Right lobe of liver (tissue), 6 donors: ENCODE measurements at regions not wholly inside any gene's neighbourhood (a gene's known extent, or its start where the extent isn't known, plus 50 kb on each side); places are given as distances from the start of the nearest gene placed in this dataset.

Experiments used
- ATAC-seq, 4 donors: fragments of 200-7000 bp; cut with Tn5 transposase; one replicate each; pipeline ENCODE4 v1.9.1; 2020; ENCODE audit warnings: mild to moderate bottlenecking in 4 of 4, moderate library complexity in 4 of 4
- DNase-seq, 3 donors: peaks; one replicate each; pipeline ENCODE4 v3.0.0-alpha.2; 2020
- H3K27ac ChIP-seq, 3 donors: fragments of 200-600 bp; one replicate each; pipeline ENCODE4 v1.8.0; 2022
- H3K27me3 ChIP-seq, 2 donors: fragments of 200-600 bp; one replicate each; pipeline ENCODE4 v1.8.0; 2022
- H3K36me3 ChIP-seq, 4 donors: fragments of 200-600 bp; sonication (generic) in 1 of 4; one replicate each; pipeline versions ENCODE4 v1.5.1 to v1.8.0; 2017 to 2022; ENCODE audit warnings: control low read depth in 1 of 4
- H3K4me1 ChIP-seq, 4 donors: fragments of 200-600 bp; sonication (generic) in 1 of 4; one replicate each; pipeline versions ENCODE4 v1.5.1 to v1.8.0; 2017 to 2022; ENCODE audit warnings: control low read depth in 1 of 4
- H3K4me3 ChIP-seq, 3 donors: fragments of 200-600 bp; one replicate each; pipeline ENCODE4 v1.8.0; 2022
- H3K9me3 ChIP-seq, 4 donors: fragments of 200-600 bp; sonication (generic) in 1 of 4; one replicate each; pipeline versions ENCODE4 v1.5.1 to v1.8.0; 2017 to 2022; ENCODE audit warnings: control low read depth in 1 of 4
- CTCF ChIP-seq, 4 donors: fragments of 200-600 bp in 3 of 4; fragments of 450-650 bp in 1 of 4; IDR thresholded peaks; one replicate each; pipeline versions ENCODE4 v1.5.1 to v1.8.0; 2016 to 2022; ENCODE audit warnings: antibody characterized with exemption in 4 of 4, mild to moderate bottlenecking in 2 of 4
- POLR2A ChIP-seq: fragments of 450-650 bp; IDR thresholded peaks from one replicate; pipeline ENCODE4 v1.6.1; 2017; ENCODE audit warnings: antibody characterized with exemption, mild to moderate bottlenecking
- WGBS: methylation state at CpG from one replicate; pipeline ENCODE4 v1.1.6; 2018; ENCODE audit warnings: low coverage, low lambda C conversion rate; ENCODE audit not compliant: insufficient coverage; ENCODE audit errors: missing lambda C conversion rate; 5-methylcytosine and 5-hydroxymethylcytosine counted together
- intact Hi-C, 2 donors: fragments of 100-400 bp; cut with DNase I; formaldehyde crosslinking; loops; one replicate each; pipeline versions ENCODE4 v1.11.2 to v1.14.1; 2022
- donor health status: DM: no; HTN: yes; CAD: no.
- donor health status: DM: no; HTN: no; CAD: no.
- donor health status: DM: no; HTN: no; CAD: no.
- donor health status: DM: no; HTN: yes; CAD: no.
- donor health status: DM: no; HTN: yes; CAD: no.

GRCh38 chr5:25435882-25436281 is 791.1 kb upstream of the CDH10 start:
- no peak for TF ChIP-seq POLR2A
- TF ChIP-seq CTCF (IDR thresholded peaks at IDR 0.05): no peak
- Histone ChIP-seq H3K4me1 (no peaks in the 10 kb centered on the region), H3K36me3 (no peaks in the 10 kb centered on the region), H3K27ac (no peak overlapping the region), H3K9me3 (no peaks in the 10 kb centered on the region), H3K27me3 (no peaks in the 10 kb centered on the region), H3K4me3 (no peak overlapping the region)
- intact Hi-C loops: no loop called here
- 64% methylated on average over 1 of the region's 1 CpG for WGBS
- no peak for ATAC-seq
- no peak for DNase-seq

- intact Hi-C loops: no loop called here
- Histone ChIP-seq H3K27me3 (no peaks in the 10 kb centered on the region), H3K27ac (no peak overlapping the region), H3K36me3 (no peaks in the 10 kb centered on the region), H3K9me3 (no peaks in the 10 kb centered on the region), H3K4me3 (no peak overlapping the region), H3K4me1 (no peaks in the 10 kb centered on the region)
- no peak for DNase-seq
- ATAC-seq: no peak
- WGBS: 86% methylated on average over 1 of the region's 1 CpG
- TF ChIP-seq CTCF (IDR thresholded peaks at IDR 0.05) (no peak), POLR2A (no peak)
These were observed 782.5 kb upstream of the CDH10 start for GRCh38 chr5:25427240-25427639.

- Histone ChIP-seq H3K4me1 (no peaks in the 10 kb centered on the region), H3K27ac (no peak overlapping the region), H3K27me3 (no peaks in the 10 kb centered on the region), H3K36me3 (no peaks in the 10 kb centered on the region), H3K4me3 (no peak overlapping the region), H3K9me3 (no peaks in the 10 kb centered on the region)
- intact Hi-C loops: no loop called here
- DNase-seq (no peak), ATAC-seq (no peak)
- TF ChIP-seq POLR2A (no peak), CTCF (IDR thresholded peaks at IDR 0.05) (no peak)
- WGBS: 44% methylated on average over 1 of the region's 1 CpG
These were observed 778.5 kb upstream of the CDH10 start for GRCh38 chr5:25423271-25423670.

GRCh38 chr5:25419684-25420083 is 774.9 kb upstream of the CDH10 start:
- Histone ChIP-seq H3K4me3 (no peak overlapping the region), H3K27me3 (no peaks in the 10 kb centered on the region), H3K36me3 (no peaks in the 10 kb centered on the region), H3K27ac (no peak overlapping the region), H3K4me1 (no peaks in the 10 kb centered on the region), H3K9me3 (no peaks in the 10 kb centered on the region)
- TF ChIP-seq CTCF (IDR thresholded peaks at IDR 0.05) (no peak), POLR2A (no peak)
- ATAC-seq: no peak
- WGBS: 74% methylated on average over 2 of the region's 2 CpGs
- DNase-seq: no peak
- intact Hi-C loops: no loop called here

GRCh38 chr5:25418978-25419377 is 774.2 kb upstream of the CDH10 start:
- H3K27ac ChIP-seq: no peak overlapping the region
- no peaks in the 10 kb centered on the region for H3K4me1 ChIP-seq
- DNase-seq (no peak), ATAC-seq (no peak)
- intact Hi-C loops: no loop called here
- TF ChIP-seq CTCF (IDR thresholded peaks at IDR 0.05) (no peak), POLR2A (no peak)
- no peaks in the 10 kb centered on the region for H3K36me3 ChIP-seq
- 38% methylated on average over 3 of the region's 3 CpGs for WGBS
- no peaks in the 10 kb centered on the region for H3K9me3 ChIP-seq
- H3K4me3 ChIP-seq: no peak overlapping the region
- no peaks in the 10 kb centered on the region for H3K27me3 ChIP-seq
